ENCODE measurements at regions not wholly inside any gene's neighbourhood (a gene's known extent, or its start where the extent isn't known, plus 50 kb on each side); places are given as distances from the start of the nearest gene placed in this dataset.

DNA sequence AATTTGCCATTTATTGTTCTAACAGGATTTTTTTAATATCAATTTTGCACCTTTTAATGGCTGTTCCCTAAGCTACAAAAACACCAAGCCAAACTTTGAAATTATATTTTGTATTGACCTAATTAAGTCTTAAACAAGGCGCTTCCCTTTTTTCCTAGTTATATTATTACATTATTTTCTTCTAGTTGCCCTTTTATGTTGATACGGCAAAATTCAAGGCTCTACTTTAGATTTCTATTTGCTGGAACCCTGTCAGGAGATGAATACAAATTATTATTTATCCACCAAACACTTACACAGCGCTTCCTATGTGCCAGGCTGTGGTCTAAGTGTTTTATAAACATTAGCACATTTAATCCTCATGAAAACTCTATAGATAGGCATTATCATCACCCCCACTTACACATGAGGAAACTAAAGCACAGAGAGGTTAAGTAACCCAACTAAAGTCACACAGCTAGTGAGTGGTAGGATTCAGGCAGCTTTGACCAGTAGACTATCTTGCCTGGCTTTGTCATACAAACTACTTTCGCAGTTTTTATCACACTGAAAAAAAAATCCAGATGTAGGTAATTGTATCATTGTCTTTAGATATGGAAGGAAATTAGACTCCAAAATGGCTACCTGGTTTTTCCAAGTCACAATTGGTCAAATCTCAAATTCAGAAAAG is 456.5 kb downstream of the STK39 start:
- TF ChIP-seq BHLHE40 (IDR thresholded peaks at IDR 0.05; ENCODE audit: borderline replicate concordance) (no peak), L3MBTL2 (conservative IDR thresholded peaks at IDR 0.05) (no peak), FOXM1 (IDR thresholded peaks at IDR 0.05; ENCODE audit: borderline replicate concordance) (no peak)
